Uterus (tissue), 3 donors: ENCODE measurements at regions not wholly inside any gene's neighbourhood (a gene's known extent, or its start where the extent isn't known, plus 50 kb on each side); places are given as distances from the start of the nearest gene placed in this dataset.

Experiments
- DNase-seq, 2 donors: peaks; one replicate each; pipeline ENCODE4 v3.0.0-alpha.2; 2019 to 2020
- H3K27ac ChIP-seq, 2 donors: fragments of 200-600 bp; sonication (generic); 1 replicate in 1 of 2; 2 replicates in 1 of 2; pipeline ENCODE4 v1.5.1; 2016 to 2018
- H3K27me3 ChIP-seq, 2 donors: fragments of 200-600 bp; sonication (generic); one replicate each; pipeline ENCODE4 v1.5.1; 2018 to 2019; ENCODE audit warnings: control low read depth in 1 of 2
- H3K36me3 ChIP-seq, 2 donors: fragments of 200-600 bp; sonication (generic); one replicate each; pipeline ENCODE4 v1.5.1; 2019; ENCODE audit warnings: control low read depth in 1 of 2
- H3K4me1 ChIP-seq, 2 donors: fragments of 200-600 bp; sonication (generic); one replicate each; pipeline ENCODE4 v1.5.1; 2018 to 2019; ENCODE audit warnings: control low read depth in 1 of 2
- H3K4me3 ChIP-seq, 2 donors: fragments of 200-600 bp; sonication (generic); 1 replicate in 1 of 2; 2 replicates in 1 of 2; pipeline ENCODE4 v1.5.1; 2018 to 2019; ENCODE audit warnings: mild to moderate bottlenecking in 1 of 2
- H3K9me3 ChIP-seq, 2 donors: fragments of 200-600 bp; sonication (generic); one replicate each; pipeline ENCODE4 v1.5.1; 2019; ENCODE audit warnings: control low read depth in 1 of 2
- CTCF ChIP-seq, 4 experiments: fragments of 200-600 bp in 2 of 4; fragments of 450-650 bp in 2 of 4; sonication (generic) in 2 of 4; IDR thresholded peaks; one replicate each; pipeline ENCODE4 v1.5.1; 2016 to 2019; ENCODE audit warnings: antibody characterized with exemption in 4 of 4, mild to moderate bottlenecking in 2 of 4, moderate library complexity in 1 of 4
- POLR2A ChIP-seq, 2 donors: fragments of 450-650 bp; IDR thresholded peaks; one replicate each; pipeline ENCODE4 v1.6.1; 2016; ENCODE audit warnings: antibody characterized with exemption in 2 of 2, mild to moderate bottlenecking in 1 of 2, moderate library complexity in 1 of 2
- intact Hi-C: fragments of 100-400 bp; cut with DNase I; formaldehyde crosslinking; loops from one replicate; pipeline ENCODE4 v1.15.1; 2023; ENCODE audit warnings: low total_unique reads
- donor health status: DM: yes; HTN: yes; CAD: no.

GRCh38 chr20:37579106-37579505 lies 51.4 kb upstream of the BLCAP start:
- no peaks in the 10 kb centered on the region for H3K27me3 ChIP-seq
- no peak for DNase-seq
- H3K9me3 ChIP-seq, result no peaks in the 10 kb centered on the region
- TF ChIP-seq CTCF (IDR thresholded peaks at IDR 0.05) (no peak), POLR2A (IDR thresholded peaks at IDR 0.05) (no peak)
- intact Hi-C loops, result no loop called here
- H3K27ac ChIP-seq, result no peak overlapping the region
- no peaks in the 10 kb centered on the region for H3K4me1 ChIP-seq
- no peak overlapping the region for H3K4me3 ChIP-seq
- no peaks in the 10 kb centered on the region for H3K36me3 ChIP-seq

- intact Hi-C loops, result no loop called here
- no peak overlapping the region for H3K27ac ChIP-seq
- H3K36me3 ChIP-seq, result no peaks in the 10 kb centered on the region
- no peaks in the 10 kb centered on the region for H3K4me1 ChIP-seq
- no peak overlapping the region for H3K4me3 ChIP-seq
- no peak for DNase-seq
- H3K27me3 ChIP-seq, result no peaks in the 10 kb centered on the region
- TF ChIP-seq POLR2A (IDR thresholded peaks at IDR 0.05) (no peak), CTCF (IDR thresholded peaks at IDR 0.05) (no peak)
- no peaks in the 10 kb centered on the region for H3K9me3 ChIP-seq
Observed at GRCh38 chr20:37577981-37578380, 50.3 kb upstream of the BLCAP start.
